AG09319 (cell line): ENCODE measurements at regions not wholly inside any gene's neighbourhood (a gene's known extent, or its start where the extent isn't known, plus 50 kb on each side); places are given as distances from the start of the nearest gene placed in this dataset.

ENCODE experiments used
- DNase-seq: peaks from one replicate; pipeline ENCODE4 v3.0.0-alpha.2; 2010; ENCODE audit warnings: low read depth; ENCODE audit errors: extremely low read depth
- CTCF ChIP-seq: IDR thresholded peaks from 2 replicates; pipeline ENCODE4 v1.5.1; 2011; ENCODE audit warnings: low read depth, mild to moderate bottlenecking, inconsistent platforms, low read length, moderate library complexity

- no peak for DNase-seq
- TF ChIP-seq CTCF: no peak
These were observed 291.2 kb downstream of the PTPRC start for GRCh38 chr1:198929961-198930599.

DNA sequence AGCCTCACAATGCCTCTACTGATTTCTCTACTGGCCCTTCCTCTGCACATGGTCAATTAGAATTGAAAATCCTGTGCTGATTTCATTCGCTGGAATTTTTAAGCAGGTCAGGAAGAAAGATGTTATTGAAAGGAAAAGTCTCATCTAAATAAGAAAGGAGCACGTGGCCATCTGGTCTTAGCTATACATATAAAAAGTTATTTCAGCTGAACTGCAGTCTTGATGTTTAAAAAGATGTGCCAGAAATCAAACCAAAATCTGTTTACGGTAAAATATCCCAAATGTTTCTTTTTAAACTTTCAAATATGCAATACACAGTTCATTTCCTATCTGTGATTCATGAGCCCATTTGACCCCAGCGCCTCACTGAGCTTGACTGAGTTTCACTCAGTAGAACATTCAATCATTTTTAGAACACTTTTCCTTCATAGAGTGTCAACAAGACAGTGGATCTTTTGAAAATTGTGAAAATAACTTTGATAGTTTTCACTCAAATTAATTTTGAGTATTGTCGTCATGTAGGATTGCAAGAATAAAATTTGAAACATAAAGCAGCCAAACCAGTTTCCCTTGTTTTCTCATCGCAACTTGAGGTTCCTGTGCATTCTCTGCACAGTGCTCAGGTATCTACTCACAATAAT lies 293.6 kb downstream of the PTPRC start:
- no peak for DNase-seq
- TF ChIP-seq CTCF: no peak

GRCh38 chr1:198933515-198934222 lies 294.8 kb downstream of the PTPRC start:
- no peak for DNase-seq
- TF ChIP-seq CTCF: no peak

GRCh38 chr1:198934426-198934825 lies 295.6 kb downstream of the PTPRC start:
- no peak for TF ChIP-seq CTCF

DNA sequence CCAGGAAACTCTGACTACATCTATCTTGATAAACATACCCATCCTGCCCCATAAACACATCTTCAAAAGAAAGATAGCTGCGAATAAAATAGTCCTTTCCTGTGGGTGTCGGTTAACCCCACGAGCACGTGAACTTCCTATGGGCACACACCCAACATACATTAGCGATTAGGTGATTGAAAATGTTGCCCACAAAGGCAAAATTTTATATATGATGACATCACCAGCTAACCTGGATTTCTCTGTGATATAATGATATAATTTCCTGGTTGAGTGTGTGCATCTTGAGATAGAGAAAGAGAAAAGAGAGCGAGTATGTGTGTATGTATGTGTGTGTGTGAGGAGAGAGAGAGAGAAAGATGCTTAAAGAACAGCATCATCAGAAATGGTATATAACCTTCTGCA lies 296.1 kb downstream of the PTPRC start:
- TF ChIP-seq CTCF: no peak
- DNase-seq: no peak

More at GRCh38 chr1:198934426-198934825, 295.6 kb downstream of the PTPRC start:
- no peak for DNase-seq

- peak; percentile 92 for DNase-seq
- no peak for TF ChIP-seq CTCF
These were observed 296.6 kb downstream of the PTPRC start for GRCh38 chr1:198935306-198935921.
